Activated CD8-positive, alpha-beta T cell treated with anti-CD3 and anti-CD28 coated beads for 36 hours (primary cell): ENCODE measurements at regions not wholly inside any gene's neighbourhood (a gene's known extent, or its start where the extent isn't known, plus 50 kb on each side); places are given as distances from the start of the nearest gene placed in this dataset.
A peak's percentile ranks its signal among the peaks of the same experiment; 100 is the strongest.

Experiments
- ATAC-seq: fragments of 200-7000 bp; cut with Tn5 transposase; one replicate; pipeline ENCODE4 v1.10.0; 2021; ENCODE audit warnings: mild to moderate bottlenecking, moderate library complexity
- CTCF ChIA-PET: fragments of 350-600 bp; sonication (Branson Sonifier 250); formaldehyde crosslinking; loops from one replicate; lab custom pipeline; 2021; ENCODE audit warnings: antibody characterized with exemption; lab: Charles Lee
- POLR2A ChIA-PET: fragments of 350-600 bp; sonication (Branson Sonifier 250); formaldehyde crosslinking; loops from one replicate; lab custom pipeline; 2021; ENCODE audit warnings: antibody characterized with exemption; lab: Charles Lee
- DNase-seq: peaks from one replicate; pipeline ENCODE4 v3.0.0-alpha.2; 2020
- H3K27ac Mint-ChIP-seq: one replicate; pipeline ENCODE4 v1.8.0; 2021; ENCODE audit warnings: mild to moderate bottlenecking, mixed read lengths
- H3K27me3 Mint-ChIP-seq: one replicate; pipeline ENCODE4 v1.8.0; 2021; ENCODE audit warnings: mixed read lengths
- H3K36me3 Mint-ChIP-seq: one replicate; pipeline ENCODE4 v1.8.0; 2021; ENCODE audit warnings: low read depth, mixed read lengths
- H3K4me1 Mint-ChIP-seq: one replicate; pipeline ENCODE4 v1.8.0; 2021; ENCODE audit warnings: low read depth, mixed read lengths
- H3K4me3 Mint-ChIP-seq: one replicate; pipeline ENCODE4 v1.8.0; 2021; ENCODE audit warnings: mild to moderate bottlenecking, moderate library complexity, mixed read lengths
- H3K9me3 Mint-ChIP-seq: one replicate; pipeline ENCODE4 v1.8.0; 2021; ENCODE audit warnings: mixed read lengths
- CTCF ChIP-seq: fragments of 200-600 bp; IDR thresholded peaks from one replicate; pipeline ENCODE4 v1.8.0; 2022; ENCODE audit warnings: antibody characterized with exemption, mild to moderate bottlenecking
- intact Hi-C: fragments of 100-400 bp; cut with micrococcal nuclease; formaldehyde crosslinking; loops from one replicate; pipeline ENCODE4 v1.10.0; 2022

GRCh38 chr17:77647531-77647930, 311.0 kb upstream of the TNRC6C start:
- H3K9me3 Mint-ChIP-seq: no peaks in the 10 kb centered on the region
- ATAC-seq (no peak), DNase-seq (no peak)
- peaks cover 32% of the 10 kb centered on the region for H3K4me1 Mint-ChIP-seq
- CTCF ChIA-PET: interaction anchor here (1.0 to 3.9 kb wide), 3 partner anchors 20 to 105 kb away, joined by 4 to 15 read pairs (median 4); no protein-coding TSS in a partner anchor
- POLR2A ChIA-PET: no interaction called here
- no peak overlapping the region for H3K27ac Mint-ChIP-seq
- H3K4me3 Mint-ChIP-seq: no peak overlapping the region
- H3K27me3 Mint-ChIP-seq: no peaks in the 10 kb centered on the region
- intact Hi-C loops: no loop called here
- no peak for TF ChIP-seq CTCF
- no peaks in the 10 kb centered on the region for H3K36me3 Mint-ChIP-seq

- no peak overlapping the region for H3K27ac Mint-ChIP-seq
- DNase-seq: peak; percentile 55
These were observed 308.7 kb upstream of the TNRC6C start for GRCh38 chr17:77649717-77650211.

DNA sequence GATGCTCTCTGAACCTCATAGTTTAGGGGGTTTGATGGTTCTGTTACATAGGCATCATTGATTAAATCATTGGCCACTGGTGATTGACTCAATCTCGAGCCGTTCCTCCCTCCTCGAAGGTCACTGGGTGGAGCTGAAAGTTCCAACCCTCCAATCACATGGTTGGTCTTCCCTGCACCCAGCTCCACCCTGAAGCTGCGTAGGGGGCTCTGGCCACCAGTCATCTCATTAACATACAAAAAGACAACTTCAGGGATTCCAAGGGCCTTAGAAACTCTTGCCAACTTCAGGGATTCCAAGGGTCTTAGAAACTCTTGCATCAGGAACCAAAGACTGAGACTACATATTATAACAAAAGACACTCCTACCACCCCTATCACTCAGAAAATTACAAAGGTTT, 306.5 kb upstream of the TNRC6C start:
- ChIA-PET POLR2A (interaction anchor here (1.6 kb wide), 1 partner anchor 10 kb away, joined by 5 read pairs; no protein-coding TSS in a partner anchor), CTCF (no interaction called here)
- no peak for DNase-seq
- Mint-ChIP-seq H3K9me3 (no peaks in the 10 kb centered on the region), H3K36me3 (no peaks in the 10 kb centered on the region), H3K27ac (no peak overlapping the region), H3K4me1 (peaks cover 10% of the 10 kb centered on the region), H3K27me3 (no peaks in the 10 kb centered on the region), H3K4me3 (no peak overlapping the region)
- no peak for ATAC-seq
- no peak for TF ChIP-seq CTCF
- intact Hi-C loops: no loop called here

More at GRCh38 chr17:77649717-77650211, 308.7 kb upstream of the TNRC6C start:
- no peak for TF ChIP-seq CTCF
- no peaks in the 10 kb centered on the region for H3K36me3 Mint-ChIP-seq
- intact Hi-C loops: no loop called here
- no peak for ATAC-seq
- POLR2A ChIA-PET: interaction anchor here (0.7 to 1.2 kb wide), 2 partner anchors 8 to 267 kb away, joined by 3 to 4 read pairs; no protein-coding TSS in a partner anchor
- no peaks in the 10 kb centered on the region for H3K27me3 Mint-ChIP-seq
- no peak overlapping the region for H3K4me3 Mint-ChIP-seq
- CTCF ChIA-PET: interaction anchor here (0.8 to 2.0 kb wide), 6 partner anchors 12 to 370 kb away, joined by 3 to 7 read pairs (median 4); no protein-coding TSS in a partner anchor
- no peaks in the 10 kb centered on the region for H3K9me3 Mint-ChIP-seq
- peaks cover 24% of the 10 kb centered on the region for H3K4me1 Mint-ChIP-seq

- no peaks in the 10 kb centered on the region for H3K27me3 Mint-ChIP-seq
- ChIA-PET CTCF (no interaction called here), POLR2A (interaction anchor here (1.0 kb wide), 1 partner anchor 15 kb away, joined by 3 read pairs; no protein-coding TSS in a partner anchor)
- H3K9me3 Mint-ChIP-seq: peaks cover 4% of the 10 kb centered on the region
- intact Hi-C loops: no loop called here
- DNase-seq: no peak
- H3K36me3 Mint-ChIP-seq: no peaks in the 10 kb centered on the region
- H3K4me1 Mint-ChIP-seq: peaks cover 7% of the 10 kb centered on the region
- H3K27ac Mint-ChIP-seq: no peak overlapping the region
- TF ChIP-seq CTCF: no peak
- H3K4me3 Mint-ChIP-seq: no peak overlapping the region
- ATAC-seq: no peak
These were observed 304.2 kb upstream of the TNRC6C start for GRCh38 chr17:77654296-77654695.

DNA sequence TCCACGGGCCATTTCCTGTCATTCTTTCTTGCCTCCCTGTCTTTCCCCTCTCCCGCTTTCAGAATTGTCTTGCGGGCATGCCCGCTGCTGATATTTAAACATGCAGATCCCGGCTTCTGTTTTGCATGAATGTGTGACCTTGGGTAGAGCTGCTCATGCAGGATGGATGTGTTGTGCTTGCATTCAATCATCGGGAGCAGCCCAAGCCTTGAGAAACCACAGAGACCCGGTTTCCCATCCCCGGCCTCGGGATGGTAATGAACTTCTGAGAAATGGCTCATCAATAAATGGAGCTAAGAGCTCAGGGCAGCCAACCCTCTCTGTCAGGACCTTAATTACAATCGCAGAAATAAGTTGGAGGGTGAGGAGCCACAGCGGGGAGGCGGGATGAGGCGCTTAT, 303.7 kb upstream of the TNRC6C start:
- POLR2A ChIA-PET: interaction anchor here (1.0 to 1.3 kb wide), 3 partner anchors 9 to 15 kb away, joined by 3 read pairs; no protein-coding TSS in a partner anchor
- no peak for ATAC-seq
- no peak for TF ChIP-seq CTCF
- Mint-ChIP-seq H3K4me3 (no peak overlapping the region), H3K36me3 (no peaks in the 10 kb centered on the region), H3K4me1 (peaks cover 1% of the 10 kb centered on the region), H3K27ac (no peak overlapping the region), H3K9me3 (peaks cover 4% of the 10 kb centered on the region), H3K27me3 (no peaks in the 10 kb centered on the region)
- DNase-seq: no peak
- CTCF ChIA-PET: no interaction called here
- intact Hi-C loops: no loop called here
